ENCODE measurements at regions not wholly inside any gene's neighbourhood (a gene's known extent, or its start where the extent isn't known, plus 50 kb on each side); places are given as distances from the start of the nearest gene placed in this dataset.
"Not testable (repeated sequence)": the region's sequence is repeated elsewhere in the genome, so short reads cannot be mapped to it uniquely, and the experiment has no call there.

GRCh38 chr3:87101861-87102625, 111.1 kb upstream of the VGLL3 start:
- no peak for ATAC-seq

- not testable (repeated sequence) for ATAC-seq
These were observed 106.8 kb upstream of the VGLL3 start for GRCh38 chr3:87097733-87098132.

GRCh38 chr3:87090631-87091030, 99.7 kb upstream of the VGLL3 start:
- ATAC-seq = no peak

GRCh38 chr3:87088993-87089841, 98.3 kb upstream of the VGLL3 start:
- ATAC-seq = peak in 1 of 2 donors; percentile 38

- peak in 1 of 2 donors; percentile 7 for ATAC-seq
These were observed 97.6 kb upstream of the VGLL3 start for GRCh38 chr3:87088430-87088992.

GRCh38 chr3:87084868-87085267, 93.9 kb upstream of the VGLL3 start:
- no peak for ATAC-seq

- ATAC-seq = no peak
These were observed 92.0 kb upstream of the VGLL3 start for GRCh38 chr3:87082796-87083440.

- no peak for ATAC-seq
These were observed 86.4 kb upstream of the VGLL3 start for GRCh38 chr3:87077355-87077754.

- no peak for ATAC-seq
These were observed 86.0 kb upstream of the VGLL3 start for GRCh38 chr3:87076946-87077345.

- ATAC-seq = no peak
These were observed 82.7 kb upstream of the VGLL3 start for GRCh38 chr3:87073496-87074145.

GRCh38 chr3:87072446-87072845, 81.5 kb upstream of the VGLL3 start:
- ATAC-seq = no peak

- no peak for ATAC-seq
These were observed 79.0 kb upstream of the VGLL3 start for GRCh38 chr3:87069971-87070370.

- no peak for ATAC-seq
These were observed 78.1 kb upstream of the VGLL3 start for GRCh38 chr3:87069021-87069420.

GRCh38 chr3:87062685-87063084, 71.7 kb upstream of the VGLL3 start:
- no peak for ATAC-seq

- ATAC-seq = no peak
These were observed 66.5 kb upstream of the VGLL3 start for GRCh38 chr3:87057474-87057873.

GRCh38 chr3:87053553-87053952, 62.6 kb upstream of the VGLL3 start:
- no peak for ATAC-seq

GRCh38 chr3:87052499-87053260, 61.7 kb upstream of the VGLL3 start:
- no peak for ATAC-seq

GRCh38 chr3:87047852-87048251, 56.9 kb upstream of the VGLL3 start:
- no peak for ATAC-seq

GRCh38 chr3:87046241-87046640, 55.3 kb upstream of the VGLL3 start:
- no peak for ATAC-seq

GRCh38 chr3:87045473-87045872, 54.5 kb upstream of the VGLL3 start:
- ATAC-seq = no peak

- ATAC-seq = no peak
These were observed 53.9 kb upstream of the VGLL3 start for GRCh38 chr3:87044846-87045245.

- ATAC-seq = no peak
These were observed 53.5 kb upstream of the VGLL3 start for GRCh38 chr3:87044409-87044808.

All from activated CD4-positive, CD25-positive, alpha-beta regulatory T cell treated with anti-CD3 and anti-CD28 coated beads, Interleukin-2, amount 50 U/mL, for 24 hours (primary cell).